IMR-90 (cell line): ENCODE measurements at regions not wholly inside any gene's neighbourhood (a gene's known extent, or its start where the extent isn't known, plus 50 kb on each side); places are given as distances from the start of the nearest gene placed in this dataset.

Experiments used
- ATAC-seq: fragments of 200-7000 bp; cut with Tn5 transposase; 2 replicates; pipeline ENCODE4 v1.9.1; 2020; ENCODE audit warnings: low read depth, mild to moderate bottlenecking, moderate library complexity
- BruUV-seq: library from RNA; stranded (reverse); fragments of 400-500 nt; replicated peaks from 2 replicates; lab custom pipeline; 2021; lab: Mats Ljungman, UMichigan
- CTCF ChIA-PET: fragments of 300-600 bp; formaldehyde crosslinking; extraction: SDS; loops from one replicate; lab custom pipeline; 2021; ENCODE audit warnings: antibody characterized with exemption; lab: Yijun Ruan, JAX
- POLR2A ChIA-PET: fragments of 300-600 bp; sonication (Branson Sonifier 250); formaldehyde crosslinking; loops from one replicate; lab custom pipeline; 2022; ENCODE audit warnings: antibody characterized with exemption; ENCODE audit not compliant: unreplicated experiment; lab: Charles Lee
- DNase-seq: peaks from one replicate; pipeline ENCODE4 v3.0.0; 2013
- H2AFZ ChIP-seq: replicated peaks from 2 replicates; pipeline ENCODE3; 2013; ENCODE audit warnings: low read length, mild to moderate bottlenecking; ENCODE audit not compliant: poor library complexity
- H2AK5ac ChIP-seq: 2 replicates; pipeline ENCODE4 v1.6.1; 2013; ENCODE audit warnings: low read depth, low read length, inconsistent platforms
- H2AK9ac ChIP-seq: replicated peaks from 2 replicates; pipeline ENCODE3; 2013; ENCODE audit warnings: mild to moderate bottlenecking, low read depth, low read length, moderate library complexity; ENCODE audit not compliant: poor library complexity
- H2BK120ac ChIP-seq: 2 replicates; pipeline ENCODE4 v1.6.1; 2013; ENCODE audit warnings: low read depth, low read length, inconsistent platforms
- H2BK15ac ChIP-seq: 3 replicates; pipeline ENCODE4 v1.6.1; 2013; ENCODE audit warnings: low read depth, low read length, inconsistent platforms
- H2BK20ac ChIP-seq: 2 replicates; pipeline ENCODE4 v1.6.1; 2013; ENCODE audit warnings: low read depth, mild to moderate bottlenecking, inconsistent platforms, low read length, moderate library complexity
- H2BK5ac ChIP-seq: 2 replicates; pipeline ENCODE4 v1.6.1; 2013; ENCODE audit warnings: mild to moderate bottlenecking, low read depth, low read length, inconsistent platforms; ENCODE audit not compliant: poor library complexity, severe bottlenecking
- H3K14ac ChIP-seq: replicated peaks from 2 replicates; pipeline ENCODE4 v1.6.1; 2013; ENCODE audit warnings: low read depth, low read length, inconsistent platforms
- H3K18ac ChIP-seq: 2 replicates; pipeline ENCODE4 v1.6.1; 2013; ENCODE audit warnings: low read depth, low read length, control low read depth
- H3K23ac ChIP-seq: 2 replicates; pipeline ENCODE4 v1.6.1; 2013; ENCODE audit warnings: low read depth, low read length, inconsistent platforms
- H3K27ac ChIP-seq: 2 replicates; pipeline ENCODE4 v1.5.1; 2013; ENCODE audit warnings: mild to moderate bottlenecking, control low read depth, low read length; ENCODE audit not compliant: insufficient read depth
- H3K27me3 ChIP-seq: 2 replicates; pipeline ENCODE4 v1.6.1; 2013; ENCODE audit warnings: low read length; ENCODE audit not compliant: control insufficient read depth, insufficient read depth
- H3K36me3 ChIP-seq: 2 replicates; pipeline ENCODE4 v1.6.1; 2013; ENCODE audit warnings: low read length, mixed read lengths; ENCODE audit not compliant: control insufficient read depth, insufficient read depth
- H3K4ac ChIP-seq: 2 replicates; pipeline ENCODE4 v1.6.1; 2013; ENCODE audit warnings: low read depth, low read length, inconsistent platforms
- H3K4me1 ChIP-seq: 2 replicates; pipeline ENCODE4 v1.6.1; 2013; ENCODE audit warnings: low read length, mixed read lengths; ENCODE audit not compliant: control insufficient read depth, insufficient read depth
- H3K4me2 ChIP-seq: 2 replicates; pipeline ENCODE4 v1.6.1; 2013; ENCODE audit warnings: low read depth, mild to moderate bottlenecking, control low read depth, low read length, moderate library complexity
- H3K4me3 ChIP-seq: 2 replicates; pipeline ENCODE4 v1.5.1; 2013; ENCODE audit warnings: low read depth, mild to moderate bottlenecking, control low read depth, low read length, moderate library complexity; ENCODE audit not compliant: insufficient read depth
- H3K56ac ChIP-seq: 2 replicates; pipeline ENCODE4 v1.6.1; 2013; ENCODE audit warnings: low read length, inconsistent platforms; ENCODE audit not compliant: insufficient read depth; ENCODE audit errors: extremely low read depth
- H3K79me1 ChIP-seq, 2 experiments: 2 replicates each; pipeline ENCODE4 v1.6.1; 2013; ENCODE audit warnings: low read length in 2 of 2, inconsistent platforms in 1 of 2, low read depth in 1 of 2
- H3K9ac ChIP-seq: 2 replicates; pipeline ENCODE4 v1.6.1; 2013; ENCODE audit warnings: low read depth, low read length, control low read depth
- H3K9me1 ChIP-seq: 2 replicates; pipeline ENCODE4 v1.6.1; 2013; ENCODE audit warnings: low read length, inconsistent platforms; ENCODE audit not compliant: insufficient read depth
- H3K9me3 ChIP-seq: 2 replicates; pipeline ENCODE4 v1.6.1; 2013; ENCODE audit warnings: low read length; ENCODE audit not compliant: control insufficient read depth, insufficient read depth
- H4K20me1 ChIP-seq: 2 replicates; pipeline ENCODE4 v1.6.1; 2013; ENCODE audit warnings: low read length, inconsistent platforms; ENCODE audit not compliant: insufficient read depth
- H4K5ac ChIP-seq: 2 replicates; pipeline ENCODE4 v1.6.1; 2013; ENCODE audit warnings: mild to moderate bottlenecking, low read depth, low read length, control low read depth
- H4K8ac ChIP-seq, 2 experiments: 2 replicates each; pipeline ENCODE4 v1.6.1; 2013; ENCODE audit warnings: low read depth in 2 of 2, low read length in 2 of 2, control low read depth in 1 of 2, inconsistent platforms in 1 of 2
- H4K91ac ChIP-seq: 2 replicates; pipeline ENCODE4 v1.6.1; 2013; ENCODE audit warnings: low read depth, low read length, inconsistent platforms; ENCODE audit not compliant: insufficient read depth
- CHD1 ChIP-seq: IDR thresholded peaks from 2 replicates; pipeline ENCODE4 v1.6.1; 2012; ENCODE audit warnings: low read depth, low read length, improper control_type of control experiment
- RAD21 ChIP-seq: IDR thresholded peaks from 2 replicates; pipeline ENCODE4 v1.6.1; 2012; ENCODE audit warnings: low read length, improper control_type of control experiment
- WGBS, 2 experiments: methylation state at CpG; one replicate each; pipeline versions ENCODE4 v1.1.5 to v1.1.7; 2013; ENCODE audit warnings: missing lambda C conversion rate in 2 of 2; ENCODE audit not compliant: insufficient read length in 1 of 2; ENCODE audit errors: extremely low coverage in 2 of 2; 5-methylcytosine and 5-hydroxymethylcytosine counted together
- dilution Hi-C: fragments of 300-500 bp; cut with HindIII; formaldehyde crosslinking; loops from one replicate; pipeline ENCODE4 v1.14.3; 2018; ENCODE audit warnings: low sequenced_read_pairs; ENCODE audit not compliant: unreplicated experiment
- in situ Hi-C: fragments of 300-500 bp; cut with MboI; formaldehyde crosslinking; loops from 3 replicates; pipeline ENCODE4 v1.14.3; 2019; ENCODE audit warnings: low sequenced_read_pairs, inconsistent platforms, mixed read lengths
- intact Hi-C: fragments of 100-400 bp; cut with micrococcal nuclease; formaldehyde crosslinking; loops from 2 replicates; pipeline ENCODE4 v1.10.0; 2022

- no peaks in the 10 kb centered on the region for H4K20me1 ChIP-seq
- H3K4ac ChIP-seq: no peak overlapping the region
- no peak overlapping the region for H3K14ac ChIP-seq
- no peak overlapping the region for H3K56ac ChIP-seq
- no peak for DNase-seq
- CTCF ChIA-PET: interaction anchor here (1.4 kb wide), 1 partner anchor 13 kb away, joined by 3 read pairs; no protein-coding TSS in a partner anchor
- no peak overlapping the region for H2BK120ac ChIP-seq
- TF ChIP-seq CHD1: no peak
- TF ChIP-seq RAD21: no peak
- H3K4me2 ChIP-seq: no peak overlapping the region
- H3K79me1 ChIP-seq: no peaks in the 10 kb centered on the region
- no peak overlapping the region for H2AFZ ChIP-seq
- no peaks in the 10 kb centered on the region for H3K9me3 ChIP-seq
- H2BK5ac ChIP-seq: no peak overlapping the region
- no peaks in the 10 kb centered on the region for H3K4me1 ChIP-seq
- in situ Hi-C loops: no loop called here
- H3K18ac ChIP-seq: no peak overlapping the region
- dilution Hi-C loops: no loop called here
- no peak overlapping the region for H2AK5ac ChIP-seq
- H3K4me3 ChIP-seq: no peak overlapping the region
- H4K5ac ChIP-seq: no peak overlapping the region
- H3K23ac ChIP-seq: no peak overlapping the region
- peaks cover 8% of the 10 kb centered on the region for H3K27me3 ChIP-seq
- no peak overlapping the region for H2BK15ac ChIP-seq
- 33% methylated on average over 1 of the region's 4 CpGs; no CpG with 5 or more reads in 1 of the 2 experiments for WGBS, 2 experiments
- no peak overlapping the region for H2BK20ac ChIP-seq
- no peak overlapping the region for H3K9ac ChIP-seq
- H4K8ac ChIP-seq: no peak overlapping the region
- POLR2A ChIA-PET: no interaction called here
- intact Hi-C loops: no loop called here
- no peaks in the 10 kb centered on the region for H3K36me3 ChIP-seq
- no peaks in the 10 kb centered on the region for H3K9me1 ChIP-seq
- no TSS peak for BruUV-seq
- no peak for ATAC-seq
- H4K91ac ChIP-seq: no peak overlapping the region
- H2AK9ac ChIP-seq: no peak overlapping the region
- no peak overlapping the region for H3K27ac ChIP-seq
Observed at GRCh38 chr4:4808086-4808485, 51.4 kb upstream of the MSX1 start.
